ENCODE measurements at regions not wholly inside any gene's neighbourhood (a gene's known extent, or its start where the extent isn't known, plus 50 kb on each side); places are given as distances from the start of the nearest gene placed in this dataset.

DNA sequence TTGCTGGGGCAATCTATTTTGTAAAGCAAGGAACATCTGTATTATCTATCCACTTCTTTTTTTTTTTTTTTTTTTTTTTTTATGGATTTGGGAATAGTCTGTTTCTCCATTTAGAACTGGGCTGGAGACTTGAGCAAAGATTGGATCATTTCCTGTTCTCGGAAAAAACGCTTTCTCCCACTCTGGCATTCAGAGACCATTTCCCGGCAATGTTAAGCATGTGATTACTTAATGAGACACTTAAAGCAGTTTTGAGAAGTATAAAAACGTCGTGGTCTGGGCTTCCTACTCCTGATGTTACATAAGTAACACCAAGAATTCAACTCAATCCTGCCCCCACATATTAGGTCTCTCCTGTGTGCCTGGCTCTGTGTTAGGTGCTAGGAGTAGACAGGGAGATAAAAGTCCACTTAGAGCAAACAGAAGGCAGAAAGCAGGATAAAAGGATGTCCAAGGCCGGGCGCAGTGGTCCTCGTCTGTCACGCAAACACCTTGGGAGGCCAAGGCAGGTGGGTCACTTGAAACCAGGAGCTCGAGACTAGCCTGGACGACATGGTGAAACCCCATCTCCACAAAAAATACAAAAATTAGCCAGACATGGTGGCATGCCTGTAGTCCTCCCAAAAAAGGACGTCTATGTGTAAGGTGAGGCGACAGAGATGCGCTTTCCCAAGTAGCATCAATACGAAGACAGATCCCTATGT, 152.1 kb upstream of the GSC start:
- TF ChIP-seq, protein P1, sequence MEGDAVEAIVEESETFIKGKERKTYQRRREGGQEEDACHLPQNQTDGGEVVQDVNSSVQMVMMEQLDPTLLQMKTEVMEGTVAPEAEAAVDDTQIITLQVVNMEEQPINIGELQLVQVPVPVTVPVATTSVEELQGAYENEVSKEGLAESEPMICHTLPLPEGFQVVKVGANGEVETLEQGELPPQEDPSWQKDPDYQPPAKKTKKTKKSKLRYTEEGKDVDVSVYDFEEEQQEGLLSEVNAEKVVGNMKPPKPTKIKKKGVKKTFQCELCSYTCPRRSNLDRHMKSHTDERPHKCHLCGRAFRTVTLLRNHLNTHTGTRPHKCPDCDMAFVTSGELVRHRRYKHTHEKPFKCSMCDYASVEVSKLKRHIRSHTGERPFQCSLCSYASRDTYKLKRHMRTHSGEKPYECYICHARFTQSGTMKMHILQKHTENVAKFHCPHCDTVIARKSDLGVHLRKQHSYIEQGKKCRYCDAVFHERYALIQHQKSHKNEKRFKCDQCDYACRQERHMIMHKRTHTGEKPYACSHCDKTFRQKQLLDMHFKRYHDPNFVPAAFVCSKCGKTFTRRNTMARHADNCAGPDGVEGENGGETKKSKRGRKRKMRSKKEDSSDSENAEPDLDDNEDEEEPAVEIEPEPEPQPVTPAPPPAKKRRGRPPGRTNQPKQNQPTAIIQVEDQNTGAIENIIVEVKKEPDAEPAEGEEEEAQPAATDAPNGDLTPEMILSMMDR (IDR thresholded peaks at IDR 0.05): no peak
- TF ChIP-seq POLR2AphosphoS5 (IDR thresholded peaks at IDR 0.05; ENCODE audit: low read depth, low read length) (no peak), SIN3A (IDR thresholded peaks at IDR 0.05; ENCODE audit: borderline replicate concordance, insufficient read depth, low read depth, low read length) (no peak)
- TF ChIP-seq, protein P2, sequence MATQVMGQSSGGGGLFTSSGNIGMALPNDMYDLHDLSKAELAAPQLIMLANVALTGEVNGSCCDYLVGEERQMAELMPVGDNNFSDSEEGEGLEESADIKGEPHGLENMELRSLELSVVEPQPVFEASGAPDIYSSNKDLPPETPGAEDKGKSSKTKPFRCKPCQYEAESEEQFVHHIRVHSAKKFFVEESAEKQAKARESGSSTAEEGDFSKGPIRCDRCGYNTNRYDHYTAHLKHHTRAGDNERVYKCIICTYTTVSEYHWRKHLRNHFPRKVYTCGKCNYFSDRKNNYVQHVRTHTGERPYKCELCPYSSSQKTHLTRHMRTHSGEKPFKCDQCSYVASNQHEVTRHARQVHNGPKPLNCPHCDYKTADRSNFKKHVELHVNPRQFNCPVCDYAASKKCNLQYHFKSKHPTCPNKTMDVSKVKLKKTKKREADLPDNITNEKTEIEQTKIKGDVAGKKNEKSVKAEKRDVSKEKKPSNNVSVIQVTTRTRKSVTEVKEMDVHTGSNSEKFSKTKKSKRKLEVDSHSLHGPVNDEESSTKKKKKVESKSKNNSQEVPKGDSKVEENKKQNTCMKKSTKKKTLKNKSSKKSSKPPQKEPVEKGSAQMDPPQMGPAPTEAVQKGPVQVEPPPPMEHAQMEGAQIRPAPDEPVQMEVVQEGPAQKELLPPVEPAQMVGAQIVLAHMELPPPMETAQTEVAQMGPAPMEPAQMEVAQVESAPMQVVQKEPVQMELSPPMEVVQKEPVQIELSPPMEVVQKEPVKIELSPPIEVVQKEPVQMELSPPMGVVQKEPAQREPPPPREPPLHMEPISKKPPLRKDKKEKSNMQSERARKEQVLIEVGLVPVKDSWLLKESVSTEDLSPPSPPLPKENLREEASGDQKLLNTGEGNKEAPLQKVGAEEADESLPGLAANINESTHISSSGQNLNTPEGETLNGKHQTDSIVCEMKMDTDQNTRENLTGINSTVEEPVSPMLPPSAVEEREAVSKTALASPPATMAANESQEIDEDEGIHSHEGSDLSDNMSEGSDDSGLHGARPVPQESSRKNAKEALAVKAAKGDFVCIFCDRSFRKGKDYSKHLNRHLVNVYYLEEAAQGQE (IDR thresholded peaks at IDR 0.05; ENCODE audit: insufficient read depth in 1 of 2, low read depth in 2 of 2, low read length in 1 of 2): no peak
